NCI-H460 (cell line): ENCODE measurements at regions not wholly inside any gene's neighbourhood (a gene's known extent, or its start where the extent isn't known, plus 50 kb on each side); places are given as distances from the start of the nearest gene placed in this dataset.

ENCODE experiments used
- DNase-seq: peaks from one replicate; pipeline ENCODE4 v3.0.0-alpha.2; 2016; ENCODE audit warnings: low read depth; ENCODE audit errors: extremely low read depth

GRCh38 chr5:71939452-71940230 is 167.6 kb upstream of the MAP1B start:
- no peak for DNase-seq

- DNase-seq = no peak
Measured at GRCh38 chr5:71943874-71944273, 163.4 kb upstream of the MAP1B start.

GRCh38 chr5:71945436-71945835 is 161.8 kb upstream of the MAP1B start:
- no peak for DNase-seq

- no peak for DNase-seq
Measured at GRCh38 chr5:71946343-71947030, 160.8 kb upstream of the MAP1B start.

- no peak for DNase-seq
Measured at GRCh38 chr5:71948206-71948605, 159.1 kb upstream of the MAP1B start.

GRCh38 chr5:71949772-71950171 is 157.5 kb upstream of the MAP1B start:
- DNase-seq = no peak

- DNase-seq = no peak
Measured at GRCh38 chr5:71953866-71954265, 153.4 kb upstream of the MAP1B start.

- no peak for DNase-seq
Measured at GRCh38 chr5:71954329-71954728, 152.9 kb upstream of the MAP1B start.

- DNase-seq = no peak
Measured at GRCh38 chr5:71955723-71956122, 151.6 kb upstream of the MAP1B start.

GRCh38 chr5:71957292-71957898 is 149.9 kb upstream of the MAP1B start:
- no peak for DNase-seq

GRCh38 chr5:71960195-71960594 is 147.1 kb upstream of the MAP1B start:
- no peak for DNase-seq

GRCh38 chr5:71961786-71962185 is 145.5 kb upstream of the MAP1B start:
- no peak for DNase-seq

- no peak for DNase-seq
Measured at GRCh38 chr5:71969460-71969859, 137.8 kb upstream of the MAP1B start.

- DNase-seq = no peak
Measured at GRCh38 chr5:71971862-71972261, 135.4 kb upstream of the MAP1B start.

GRCh38 chr5:71972777-71973473 is 134.3 kb upstream of the MAP1B start:
- DNase-seq = no peak

GRCh38 chr5:71973563-71973962 is 133.7 kb upstream of the MAP1B start:
- DNase-seq = no peak

GRCh38 chr5:71974165-71974564 is 133.1 kb upstream of the MAP1B start:
- DNase-seq = no peak

- DNase-seq = no peak
Measured at GRCh38 chr5:71974622-71975021, 132.7 kb upstream of the MAP1B start.

GRCh38 chr5:71976449-71976848 is 130.8 kb upstream of the MAP1B start:
- no peak for DNase-seq

GRCh38 chr5:71977311-71977710 is 130.0 kb upstream of the MAP1B start:
- no peak for DNase-seq

- no peak for DNase-seq
Measured at GRCh38 chr5:71978216-71978615, 129.1 kb upstream of the MAP1B start.
